K562 (cell line): ENCODE measurements at regions not wholly inside any gene's neighbourhood (a gene's known extent, or its start where the extent isn't known, plus 50 kb on each side); places are given as distances from the start of the nearest gene placed in this dataset.

Source experiments
- ATAC-seq: fragments of 200-7000 bp; cut with Tn5 transposase; 3 replicates; pipeline ENCODE4 v1.9.1; 2020; ENCODE audit warnings: moderate library complexity
- BruUV-seq: library from RNA; stranded (reverse); fragments of 400-500 nt; replicated peaks from 2 replicates; lab custom pipeline; 2021; lab: Mats Ljungman, UMichigan
- CTCF ChIA-PET: fragments of 300-600 bp; formaldehyde crosslinking; extraction: SDS; loops from one replicate; lab custom pipeline; 2021; ENCODE audit warnings: low intra/inter-chr PET ratio; lab: Yijun Ruan, JAX
- POLR2A ChIA-PET: fragments of 300-600, 350-650 bp; sonication (Branson Sonifier 250); formaldehyde crosslinking; extraction: SDS; loops from one replicate; lab custom pipeline; 2021; ENCODE audit warnings: antibody characterized with exemption, inconsistent platforms; lab: Yijun Ruan, JAX
- DNase-seq, 4 experiments: peaks; one replicate each; pipeline versions ENCODE4 v3.0.0 to v3.0.0-alpha.2; 2011 to 2018; ENCODE audit warnings: low spot score in 3 of 4, mixed read lengths in 3 of 4; ENCODE audit errors: extremely low read depth in 1 of 4
- FAIRE-seq: peaks from 2 replicates; lab custom pipeline; 2011; peaks lifted over from hg19 to GRCh38; lab: Jason Lieb, UNC
- H2AFZ ChIP-seq: 2 replicates; pipeline ENCODE4 v1.6.0; 2011; ENCODE audit warnings: low read depth, low read length, control low read depth, inconsistent platforms
- H3K27ac ChIP-seq: fragments of 200-600 bp; 3 replicates; pipeline ENCODE4 v1.8.0; 2011; ENCODE audit warnings: low read depth, mild to moderate bottlenecking, control low read depth, inconsistent platforms, low read length, moderate library complexity, mixed read lengths; ENCODE audit errors: extremely low read depth
- H3K27me3 ChIP-seq, 2 experiments: fragments of 300-600 bp in 1 of 2; 2 replicates in 1 of 2; 3 replicates in 1 of 2; pipeline versions ENCODE4 v1.6.0 to v1.8.0; 2011; ENCODE audit warnings: inconsistent platforms in 2 of 2, low read length in 2 of 2, mild to moderate bottlenecking in 1 of 2, mixed read lengths in 1 of 2, moderate library complexity in 1 of 2; ENCODE audit not compliant: control insufficient read depth in 2 of 2, insufficient read depth in 2 of 2
- H3K36me3 ChIP-seq: fragments of 300-600 bp; 3 replicates; pipeline ENCODE4 v1.8.0; 2011; ENCODE audit warnings: mild to moderate bottlenecking, low read length, inconsistent platforms; ENCODE audit not compliant: control insufficient read depth, insufficient read depth
- H3K4me1 ChIP-seq, 2 experiments: fragments of 200-600 bp in 1 of 2; replicated peaks in 1 of 2; 2 replicates in 1 of 2; 3 replicates in 1 of 2; pipeline versions ENCODE4 v1.5.1 to v1.8.0; 2011; ENCODE audit warnings: inconsistent platforms in 2 of 2, low read length in 2 of 2, mild to moderate bottlenecking in 1 of 2, mixed read lengths in 1 of 2, moderate library complexity in 1 of 2; ENCODE audit not compliant: control insufficient read depth in 2 of 2, insufficient read depth in 2 of 2
- H3K4me2 ChIP-seq: 2 replicates; pipeline ENCODE4 v1.6.1; 2011; ENCODE audit warnings: low read length, control low read depth, inconsistent platforms, mixed read lengths; ENCODE audit not compliant: insufficient read depth
- H3K4me3 ChIP-seq: fragments of 200-600 bp; sonication (generic), shearing (Covaris generic); 2 replicates; pipeline ENCODE4 v1.5.1; 2016; ENCODE audit warnings: control low read depth, inconsistent platforms
- H3K79me2 ChIP-seq: fragments of 200-600 bp; 3 replicates; pipeline ENCODE4 v1.8.0; 2011; ENCODE audit warnings: low read length, inconsistent platforms; ENCODE audit not compliant: control insufficient read depth, insufficient read depth
- H3K9ac ChIP-seq, 2 experiments: 2 replicates each; pipeline versions ENCODE4 v1.6.0 to v1.6.1; 2011; ENCODE audit warnings: low read depth in 2 of 2, low read length in 2 of 2, control low read depth in 1 of 2, inconsistent platforms in 1 of 2, mild to moderate bottlenecking in 1 of 2, mixed read lengths in 1 of 2; ENCODE audit not compliant: insufficient read depth in 1 of 2
- H3K9me1 ChIP-seq: one replicate; pipeline ENCODE4 v1.6.0; 2011; ENCODE audit warnings: inconsistent platforms, mild to moderate bottlenecking, low read length, moderate library complexity; ENCODE audit not compliant: control insufficient read depth, insufficient read depth
- H3K9me3 ChIP-seq: replicated peaks from 2 replicates; pipeline ENCODE4 v1.5.1; 2011; ENCODE audit warnings: low read depth, low read length, inconsistent platforms; ENCODE audit not compliant: control insufficient read depth, insufficient read depth
- H4K20me1 ChIP-seq: replicated peaks from 2 replicates; pipeline ENCODE4 v1.6.1; 2011; ENCODE audit warnings: low read length, inconsistent platforms, mixed read lengths; ENCODE audit not compliant: control insufficient read depth, insufficient read depth
- ATF1 ChIP-seq, 2 experiments: fragments of 450-650 bp in 1 of 2; IDR thresholded peaks; 2 replicates each; pipeline ENCODE4 v1.6.1; 2016; ENCODE audit warnings: missing compliant biosample characterization in 1 of 2, missing genetic modification characterization in 1 of 2
- ETS2 ChIP-seq: IDR thresholded peaks from 2 replicates; pipeline ENCODE4 v1.6.1; 2016; ENCODE audit warnings: borderline replicate concordance, missing genetic modification characterization, mild to moderate bottlenecking, moderate library complexity, missing compliant biosample characterization; ENCODE audit not compliant: poor library complexity, severe bottlenecking
- FOXJ2 ChIP-seq: fragments of 200-800 bp; sonication (Bioruptor generic); IDR thresholded peaks from 2 replicates; pipeline ENCODE4 v1.6.1; 2016; ENCODE audit warnings: missing genetic modification characterization, missing compliant biosample characterization
- GABPA ChIP-seq: fragments of 200-800 bp; sonication (Bioruptor generic); conservative IDR thresholded peaks from 2 replicates; pipeline ENCODE4 v1.6.1; 2016; ENCODE audit warnings: low read depth, missing genetic modification characterization, missing compliant biosample characterization
- MCM2 ChIP-seq: fragments of 450-650 bp; IDR thresholded peaks from 2 replicates; pipeline ENCODE4 v1.6.1; 2017; ENCODE audit warnings: low read depth, mild to moderate bottlenecking
- MXD1 ChIP-seq: fragments of 250-450 bp; sonication (Bioruptor Pico); IDR thresholded peaks from 2 replicates; pipeline ENCODE4 v1.8.0; 2021; ENCODE audit warnings: borderline replicate concordance, mild to moderate bottlenecking, moderate library complexity; ENCODE audit not compliant: poor library complexity, severe bottlenecking
- PHB ChIP-seq: fragments of 250-450 bp; sonication (Bioruptor Pico); IDR thresholded peaks from 2 replicates; pipeline ENCODE4 v1.5.0; 2021
- POLR2H ChIP-seq: IDR thresholded peaks from 2 replicates; pipeline ENCODE4 v1.6.1; 2016; ENCODE audit warnings: missing genetic modification characterization, low read depth, mild to moderate bottlenecking, control low read depth, missing compliant biosample characterization, moderate library complexity
- PPARD ChIP-seq: fragments of 250-450 bp; sonication (Bioruptor Pico); IDR thresholded peaks from 2 replicates; pipeline ENCODE4 v1.8.0; 2022; ENCODE audit warnings: inconsistent platforms, mild to moderate bottlenecking, moderate library complexity
- SREBF1 ChIP-seq: fragments of 150-350 bp; IDR thresholded peaks from 2 replicates; pipeline ENCODE4 v1.6.1; 2014; ENCODE audit warnings: antibody characterized with exemption, low read depth, low read length, borderline replicate concordance
- TAF1 ChIP-seq: IDR thresholded peaks from 2 replicates; pipeline ENCODE4 v1.6.1; 2011; ENCODE audit warnings: mild to moderate bottlenecking, low read length, moderate library complexity; ENCODE audit not compliant: insufficient read depth, control insufficient read depth, severe bottlenecking; ENCODE audit errors: extremely low read depth
- TOE1 ChIP-seq, 2 experiments: fragments of 450-650 bp in 1 of 2; sonication (generic) in 1 of 2; formaldehyde crosslinking in 1 of 2; IDR thresholded peaks; 2 replicates each; pipeline versions ENCODE4 v1.7.1 to v1.8.0; 2016 to 2022; ENCODE audit warnings: borderline replicate concordance in 2 of 2, mild to moderate bottlenecking in 2 of 2, antibody characterized with exemption in 1 of 2, inconsistent platforms in 1 of 2, low read depth in 1 of 2, missing genetic modification reagents in 1 of 2, moderate library complexity in 1 of 2
- ZNF184 ChIP-seq: sonication (generic); formaldehyde crosslinking; IDR thresholded peaks from 2 replicates; pipeline ENCODE4 v1.5.0; 2020; ENCODE audit warnings: missing genetic modification reagents
- ZNF318 ChIP-seq, 2 experiments: fragments of 450-650 bp; IDR thresholded peaks; 2 replicates each; pipeline ENCODE4 v1.6.1; 2016; ENCODE audit warnings: mild to moderate bottlenecking in 2 of 2, borderline replicate concordance in 1 of 2, low read depth in 1 of 2, moderate library complexity in 1 of 2
- WGBS: fragments of 100-300 bp; shearing (Covaris generic); methylation state at CpG from one replicate; pipeline ENCODE4 v1.1.6; 2016; ENCODE audit warnings: low coverage, mixed read lengths; ENCODE audit not compliant: insufficient coverage; ENCODE audit errors: missing lambda C conversion rate; 5-methylcytosine and 5-hydroxymethylcytosine counted together
- in situ Hi-C: fragments of 300-500 bp; cut with MboI; formaldehyde crosslinking; loops from 4 replicates; pipeline ENCODE4 v1.15.0; 2018; ENCODE audit warnings: inconsistent platforms, mixed read lengths
- intact Hi-C: fragments of 100-400 bp; cut with micrococcal nuclease; formaldehyde crosslinking; loops from 2 replicates; pipeline ENCODE4 v1.14.2; 2022

DNA sequence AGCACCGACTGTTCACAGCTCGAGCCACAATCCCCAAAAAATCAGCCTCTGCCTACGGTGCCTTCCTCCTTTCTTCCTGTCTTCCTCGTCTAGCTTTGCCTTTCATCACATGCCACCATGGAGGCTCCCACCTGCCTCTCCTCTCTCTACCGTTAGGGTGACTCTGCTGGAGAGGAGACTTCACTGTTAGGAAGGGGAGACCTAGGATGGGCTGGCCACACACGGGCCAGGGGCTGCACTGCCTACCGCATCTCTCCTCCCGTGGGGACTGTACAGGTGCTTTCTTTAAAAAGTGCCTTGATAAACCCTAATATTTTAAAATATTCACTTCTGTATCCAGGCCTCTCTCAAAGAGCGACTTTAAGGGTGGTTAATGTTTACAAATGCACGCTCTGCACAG, 1104.7 kb downstream of the BCL11B start:
- Histone ChIP-seq H3K27ac (no peak overlapping the region), H3K9ac (no peak overlapping the region), H3K4me1 (no peaks in the 10 kb centered on the region), H3K4me3 (no peak overlapping the region), H3K79me2 (no peaks in the 10 kb centered on the region), H3K27me3 (no peaks in the 10 kb centered on the region), H3K36me3 (no peaks in the 10 kb centered on the region), H3K9me3 (no peaks in the 10 kb centered on the region), H3K9me1 (no peaks in the 10 kb centered on the region), H2AFZ (no peak overlapping the region), H3K4me2 (no peak overlapping the region), H4K20me1 (no peaks in the 10 kb centered on the region)
- ChIA-PET POLR2A (no interaction called here), CTCF (no interaction called here)
- no peak for DNase-seq
- no peak for ATAC-seq
- in situ Hi-C loops (no loop called here), intact Hi-C loops (no loop called here)
- no TSS peak for BruUV-seq
- no peak for FAIRE-seq
- 0% methylated on average over 6 of the region's 10 CpGs for WGBS
- TF ChIP-seq ZNF318 (IDR thresholded peaks at IDR 0.05; ENCODE audit: borderline replicate concordance in 1 of 2, low read depth in 1 of 2): no peak
- TF ChIP-seq TAF1: no peak
- TF ChIP-seq PPARD: no peak
- TF ChIP-seq TOE1 (IDR thresholded peaks at IDR 0.05; ENCODE audit: borderline replicate concordance): no peak
- no peak for TF ChIP-seq TOE1 (CRISPR knock-in tag; IDR thresholded peaks at IDR 0.05; ENCODE audit: borderline replicate concordance, low read depth)
- TF ChIP-seq SREBF1: no peak
- TF ChIP-seq ETS2 (tag): no peak
- no peak for TF ChIP-seq MXD1 (CRISPR knock-in tag)
- TF ChIP-seq ATF1 (CRISPR knock-in tag; IDR thresholded peaks at IDR 0.05): no peak
- no peak for TF ChIP-seq ATF1 (tag; IDR thresholded peaks at IDR 0.05)
- no peak for TF ChIP-seq PHB
- no peak for TF ChIP-seq POLR2H
- TF ChIP-seq MCM2: no peak
- TF ChIP-seq ZNF184 (CRISPR knock-in tag): no peak
- no peak for TF ChIP-seq FOXJ2 (tag)
- TF ChIP-seq GABPA (tag): no peak
